Naive B cell (primary cell): ENCODE measurements at regions not wholly inside any gene's neighbourhood (a gene's known extent, or its start where the extent isn't known, plus 50 kb on each side); places are given as distances from the start of the nearest gene placed in this dataset.
A peak's percentile ranks its signal among the peaks of the same experiment; 100 is the strongest.
"Not testable (repeated sequence)": the region's sequence is repeated elsewhere in the genome, so short reads cannot be mapped to it uniquely, and the experiment has no call there.

Experiments
- ATAC-seq, 2 donors: fragments of 150-1000 bp; cut with Tn5 transposase; 2 replicates each; pipeline ENCODE4 v1.10.0; 2021; ENCODE audit warnings: low read depth in 2 of 2, mild to moderate bottlenecking in 2 of 2, moderate library complexity in 2 of 2
- DNase-seq: peaks from one replicate; pipeline ENCODE4 v3.0.0; 2022
- H3K27ac Mint-ChIP-seq, 6 donors: one replicate each; pipeline ENCODE4 v1.8.0; 2020 to 2022; ENCODE audit warnings: mild to moderate bottlenecking in 6 of 6, mixed read lengths in 6 of 6, moderate library complexity in 5 of 6, inconsistent platforms in 2 of 6
- H3K27me3 Mint-ChIP-seq, 3 donors: one replicate each; pipeline ENCODE4 v1.8.0; 2021 to 2022; ENCODE audit warnings: mixed read lengths in 3 of 3, mild to moderate bottlenecking in 1 of 3
- H3K36me3 Mint-ChIP-seq, 2 donors: one replicate each; pipeline ENCODE4 v1.8.0; 2020 to 2022; ENCODE audit warnings: mixed read lengths in 2 of 2, inconsistent platforms in 1 of 2, mild to moderate bottlenecking in 1 of 2
- H3K4me1 Mint-ChIP-seq, 3 donors: one replicate each; pipeline ENCODE4 v1.8.0; 2020 to 2022; ENCODE audit warnings: mixed read lengths in 3 of 3, inconsistent platforms in 1 of 3, mild to moderate bottlenecking in 1 of 3, moderate library complexity in 1 of 3
- H3K4me3 Mint-ChIP-seq, 8 donors: one replicate each; pipeline ENCODE4 v1.8.0; 2020 to 2022; ENCODE audit warnings: mild to moderate bottlenecking in 8 of 8, mixed read lengths in 8 of 8, moderate library complexity in 8 of 8, inconsistent platforms in 2 of 8
- H3K9me3 Mint-ChIP-seq, 7 donors: one replicate each; pipeline ENCODE4 v1.8.0; 2020 to 2022; ENCODE audit warnings: mixed read lengths in 7 of 7, mild to moderate bottlenecking in 5 of 7, inconsistent platforms in 2 of 7, moderate library complexity in 1 of 7

GRCh38 chr4:189809241-189809735 is 131.4 kb upstream of the FRG1 start:
- DNase-seq = no peak
- Mint-ChIP-seq H3K27me3 (peaks cover 0 to 13% (median 11%) of the 10 kb centered on the region in 3 donors), H3K36me3 (peaks cover 0 to 13% of the 10 kb centered on the region in 2 donors), H3K4me3 (peak overlapping the region in 2 of 8 donors; percentile 5 to 21), H3K4me1 (no peaks in the 10 kb centered on the region), H3K27ac (no peak overlapping the region), H3K9me3 (peaks cover 2 to 45% (median 11%) of the 10 kb centered on the region in 7 donors)
- ATAC-seq = no peak

DNA sequence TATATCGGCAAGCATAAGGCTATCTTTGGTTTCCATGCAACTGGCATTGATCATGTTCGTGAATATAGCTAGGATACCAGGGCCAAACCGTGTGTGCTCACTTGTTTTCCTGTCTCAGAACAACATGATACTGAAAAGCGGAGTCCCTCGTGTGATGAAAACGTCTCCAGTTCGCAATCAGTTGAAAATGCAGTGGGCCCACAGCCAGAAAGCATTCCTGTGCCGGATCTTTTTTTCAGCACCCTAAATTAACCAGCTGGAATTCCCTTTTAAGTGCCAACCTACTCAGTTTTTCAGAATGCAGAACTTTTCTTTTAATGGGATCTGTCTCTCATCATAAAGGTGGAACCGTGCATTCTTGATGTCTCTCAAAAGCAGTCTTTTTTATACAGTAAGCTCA is 130.8 kb upstream of the FRG1 start:
- Mint-ChIP-seq H3K27ac (no peak overlapping the region), H3K9me3 (peaks cover 2 to 45% (median 11%) of the 10 kb centered on the region in 7 donors), H3K4me3 (peak overlapping the region in 1 of 8 donors; percentile 61), H3K4me1 (no peaks in the 10 kb centered on the region), H3K36me3 (peaks cover 0 to 13% of the 10 kb centered on the region in 2 donors), H3K27me3 (peaks cover 0 to 13% (median 11%) of the 10 kb centered on the region in 3 donors)
- DNase-seq (no peak), ATAC-seq (no peak)

DNA sequence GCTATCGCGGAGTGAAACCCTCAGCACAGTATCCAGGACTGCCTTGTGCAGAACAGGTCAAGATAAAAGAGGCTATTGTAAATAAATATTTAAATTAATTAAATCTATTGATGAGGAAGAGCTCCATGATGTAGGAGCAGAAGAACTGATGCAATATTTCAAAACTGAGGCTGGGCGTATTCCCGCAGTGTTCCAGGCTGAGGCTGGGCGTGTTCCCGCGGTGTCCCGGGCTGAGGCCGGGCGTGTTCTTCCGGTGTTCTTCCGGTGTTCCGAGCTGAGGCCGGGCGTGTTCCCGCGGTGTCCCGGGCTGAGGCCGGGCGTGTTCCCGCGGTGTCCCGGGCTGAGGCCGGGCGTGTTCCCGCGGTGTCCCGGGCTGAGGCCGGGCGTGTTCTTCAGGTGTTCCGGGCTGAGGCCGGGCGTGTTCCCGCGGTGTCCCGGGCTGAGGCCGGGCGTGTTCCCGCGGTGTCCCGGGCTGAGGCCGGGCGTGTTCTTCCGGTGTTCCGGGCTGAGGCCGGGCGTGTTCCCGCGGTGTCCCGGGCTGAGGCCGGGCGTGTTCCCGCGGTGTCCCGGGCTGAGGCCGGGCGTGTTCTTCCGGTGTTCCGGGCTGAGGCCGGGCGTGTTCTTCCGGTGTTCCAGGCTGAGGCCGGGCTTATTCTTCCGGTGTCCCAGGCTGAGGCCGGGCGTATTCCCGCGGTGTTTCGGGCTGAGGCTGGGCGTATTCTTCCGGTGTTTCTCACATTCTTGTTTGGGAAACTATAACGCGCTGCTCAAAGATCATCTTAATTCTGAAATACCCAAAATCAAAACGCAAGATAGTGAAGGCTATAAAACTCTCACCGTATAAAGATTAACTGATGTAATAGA is 130.1 kb upstream of the FRG1 start:
- DNase-seq, ATAC-seq, H3K4me1 Mint-ChIP-seq, H3K36me3 Mint-ChIP-seq, H3K27ac Mint-ChIP-seq: not testable (repeated sequence)
- Mint-ChIP-seq H3K27me3 (peaks cover 0 to 13% (median 11%) of the 10 kb centered on the region in 3 donors), H3K4me3 (peak overlapping the region in 2 of 8 donors; percentile 54 to 61), H3K9me3 (peaks cover 2 to 45% (median 11%) of the 10 kb centered on the region in 7 donors)

DNA sequence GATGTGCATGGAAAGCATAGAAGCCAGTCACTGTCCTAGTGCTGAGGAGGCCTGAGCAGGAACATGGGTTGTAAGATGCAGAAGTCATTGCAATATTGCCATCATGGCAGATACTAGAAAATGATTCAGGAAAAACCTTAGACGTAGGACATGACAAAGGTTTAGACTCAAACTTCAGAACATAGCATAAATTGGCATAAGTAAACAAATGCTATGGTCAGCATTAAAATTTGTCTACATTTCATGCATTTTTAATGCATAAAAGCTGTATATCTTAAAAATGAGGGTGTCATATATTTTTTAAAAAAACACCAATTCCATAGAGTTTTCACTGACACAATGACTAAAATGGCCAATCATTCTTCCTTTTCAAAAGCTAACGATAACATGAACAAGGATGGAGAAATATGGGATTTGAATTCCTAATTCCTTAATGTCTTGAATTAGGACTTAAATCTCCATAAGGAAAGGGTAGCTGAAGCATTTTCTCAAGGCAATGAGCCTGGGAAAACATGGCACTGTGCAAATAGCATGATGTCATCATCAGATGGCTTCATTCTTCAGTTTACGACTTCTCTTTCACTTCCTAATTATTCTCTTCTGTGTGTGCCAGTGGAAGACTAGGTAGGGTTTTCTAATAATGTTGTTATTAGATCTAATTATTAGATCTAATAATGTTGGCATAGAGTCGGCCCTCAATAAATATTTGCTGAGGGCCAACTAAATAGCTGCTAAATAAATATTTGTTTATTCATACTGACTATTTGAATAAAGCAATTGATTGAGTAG is 125.1 kb upstream of the FRG1 start:
- Mint-ChIP-seq H3K27me3 (peaks cover 0 to 13% (median 11%) of the 10 kb centered on the region in 3 donors), H3K4me1 (no peaks in the 10 kb centered on the region), H3K36me3 (peaks cover 0 to 7% of the 10 kb centered on the region in 2 donors), H3K27ac (no peak overlapping the region), H3K9me3 (peaks cover 0 to 20% (median 6%) of the 10 kb centered on the region in 7 donors), H3K4me3 (no peak overlapping the region)
- DNase-seq (no peak), ATAC-seq (no peak)

- no peaks in the 10 kb centered on the region for H3K36me3 Mint-ChIP-seq
- H3K4me1 Mint-ChIP-seq = no peaks in the 10 kb centered on the region
- H3K27me3 Mint-ChIP-seq = no peaks in the 10 kb centered on the region
- no peak overlapping the region for H3K4me3 Mint-ChIP-seq
- DNase-seq (no peak), ATAC-seq (no peak)
- no peaks in the 10 kb centered on the region for H3K9me3 Mint-ChIP-seq
- no peak overlapping the region for H3K27ac Mint-ChIP-seq
These were observed 118.3 kb upstream of the FRG1 start for GRCh38 chr4:189822326-189822725.

- Mint-ChIP-seq H3K27me3 (no peaks in the 10 kb centered on the region), H3K4me3 (peak overlapping the region in 1 of 8 donors; percentile 40), H3K9me3 (no peaks in the 10 kb centered on the region), H3K36me3 (no peaks in the 10 kb centered on the region), H3K4me1 (no peaks in the 10 kb centered on the region), H3K27ac (no peak overlapping the region)
- DNase-seq (no peak), ATAC-seq (no peak)
These were observed 117.1 kb upstream of the FRG1 start for GRCh38 chr4:189823591-189823990.

GRCh38 chr4:189825466-189825865 is 115.2 kb upstream of the FRG1 start:
- no peak overlapping the region for H3K27ac Mint-ChIP-seq
- DNase-seq = no peak
- H3K4me1 Mint-ChIP-seq = no peaks in the 10 kb centered on the region
- H3K9me3 Mint-ChIP-seq = no peaks in the 10 kb centered on the region
- no peak for ATAC-seq
- no peak overlapping the region for H3K4me3 Mint-ChIP-seq
- no peaks in the 10 kb centered on the region for H3K27me3 Mint-ChIP-seq
- H3K36me3 Mint-ChIP-seq = no peaks in the 10 kb centered on the region

DNA sequence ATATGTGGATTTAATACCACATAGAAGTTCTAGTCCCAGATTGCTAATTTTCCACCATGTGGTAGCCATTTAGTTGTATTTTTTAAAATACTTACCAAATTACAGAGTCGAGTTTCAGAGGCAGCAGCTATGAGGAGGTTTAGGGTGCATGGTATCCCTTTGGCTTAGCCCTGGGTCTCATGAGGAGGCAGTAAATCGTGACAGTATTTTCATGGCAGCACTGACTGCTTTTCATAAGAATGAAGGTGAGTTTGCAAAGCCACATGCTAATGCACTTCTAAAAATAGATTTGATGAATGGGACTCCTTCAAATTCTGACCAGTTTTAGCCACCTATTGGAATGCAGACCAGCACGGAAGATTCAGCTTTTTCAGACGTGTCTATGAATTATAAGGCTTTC is 114.0 kb upstream of the FRG1 start:
- Mint-ChIP-seq H3K4me3 (no peak overlapping the region), H3K4me1 (no peaks in the 10 kb centered on the region), H3K36me3 (no peaks in the 10 kb centered on the region), H3K9me3 (no peaks in the 10 kb centered on the region), H3K27ac (no peak overlapping the region), H3K27me3 (no peaks in the 10 kb centered on the region)
- no peak for DNase-seq
- no peak for ATAC-seq

DNA sequence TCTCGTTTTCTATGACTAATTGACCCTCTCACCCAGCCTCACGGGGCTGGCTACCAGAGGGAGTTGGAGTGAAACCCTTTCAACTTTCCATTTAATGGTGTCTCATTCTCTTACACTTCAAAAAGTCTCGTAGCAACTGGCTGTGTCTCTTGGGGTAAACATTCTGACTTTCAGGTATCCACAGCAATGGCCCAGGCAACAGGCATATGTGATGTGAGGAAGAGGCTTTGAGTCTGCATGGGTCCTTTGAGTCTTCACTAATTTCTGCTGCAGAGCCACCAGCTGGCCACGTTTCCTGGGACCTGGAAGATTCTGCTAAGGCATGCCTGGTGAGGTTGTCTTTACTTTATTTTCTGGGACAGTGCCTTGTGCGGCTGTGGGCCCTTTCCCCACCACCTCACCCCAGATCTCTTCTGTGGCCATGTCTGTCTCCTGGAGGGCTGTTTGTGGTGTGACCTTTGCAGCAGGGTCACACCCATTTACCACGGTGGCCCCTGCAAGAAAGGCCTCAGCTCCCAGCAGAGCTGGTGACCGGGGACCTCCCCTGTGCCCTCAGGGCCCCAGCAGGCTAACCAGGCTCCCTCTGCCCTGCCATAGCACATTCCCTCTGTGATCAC is 112.5 kb upstream of the FRG1 start:
- Mint-ChIP-seq H3K27ac (no peak overlapping the region), H3K4me1 (no peaks in the 10 kb centered on the region), H3K4me3 (peak overlapping the region in 1 of 8 donors; percentile 15), H3K27me3 (no peaks in the 10 kb centered on the region), H3K36me3 (no peaks in the 10 kb centered on the region), H3K9me3 (no peaks in the 10 kb centered on the region)
- DNase-seq (no peak), ATAC-seq (no peak)

- H3K27me3 Mint-ChIP-seq = no peaks in the 10 kb centered on the region
- no peaks in the 10 kb centered on the region for H3K4me1 Mint-ChIP-seq
- no peaks in the 10 kb centered on the region for H3K36me3 Mint-ChIP-seq
- no peak overlapping the region for H3K4me3 Mint-ChIP-seq
- peaks cover 0 to 4% (median 0%) of the 10 kb centered on the region in 7 donors for H3K9me3 Mint-ChIP-seq
- ATAC-seq = no peak
- no peak overlapping the region for H3K27ac Mint-ChIP-seq
- no peak for DNase-seq
These were observed 108.1 kb upstream of the FRG1 start for GRCh38 chr4:189832528-189832927.

DNA sequence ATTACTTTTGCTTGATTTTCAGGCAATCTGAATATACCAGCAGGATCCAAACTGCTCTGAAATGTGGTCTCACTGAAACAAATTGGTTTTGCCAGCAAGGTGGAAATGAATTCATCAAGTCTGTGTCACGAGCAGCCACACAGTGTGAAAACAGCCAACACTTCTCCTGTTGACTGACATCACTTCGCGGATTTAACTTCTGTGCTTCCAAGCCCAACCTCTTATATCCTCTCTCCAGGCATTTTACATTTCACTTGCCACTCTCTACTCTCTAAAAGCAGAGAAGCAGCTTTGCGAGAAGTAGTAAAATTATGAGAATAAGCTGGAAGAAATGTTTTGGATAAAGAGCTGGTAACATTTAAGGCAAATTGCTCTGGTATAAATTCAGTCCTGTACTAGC is 106.1 kb upstream of the FRG1 start:
- H3K4me1 Mint-ChIP-seq = no peaks in the 10 kb centered on the region
- ATAC-seq (no peak), DNase-seq (no peak)
- H3K27ac Mint-ChIP-seq = no peak overlapping the region
- H3K4me3 Mint-ChIP-seq = no peak overlapping the region
- peaks cover 0 to 4% (median 0%) of the 10 kb centered on the region in 7 donors for H3K9me3 Mint-ChIP-seq
- no peaks in the 10 kb centered on the region for H3K36me3 Mint-ChIP-seq
- H3K27me3 Mint-ChIP-seq = no peaks in the 10 kb centered on the region

DNA sequence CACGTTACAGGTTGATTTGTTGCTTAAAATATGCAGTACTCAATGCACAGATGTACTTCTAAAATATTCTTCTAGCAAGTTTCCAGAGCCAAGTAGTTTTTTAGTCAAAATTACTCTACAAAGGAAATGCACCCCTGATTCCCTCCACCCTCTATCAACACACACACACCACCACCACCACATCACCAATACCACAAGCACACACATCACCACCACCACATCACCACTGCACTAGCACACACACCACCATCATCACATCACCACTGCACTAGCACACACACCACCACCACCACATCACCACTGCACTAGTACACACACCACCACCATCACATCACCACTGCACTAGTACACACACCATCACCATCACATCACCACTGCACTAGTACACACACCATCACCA is 105.2 kb upstream of the FRG1 start:
- no peak for ATAC-seq
- Mint-ChIP-seq H3K36me3 (no peaks in the 10 kb centered on the region), H3K27ac (no peak overlapping the region), H3K4me3 (no peak overlapping the region), H3K9me3 (peaks cover 0 to 4% (median 0%) of the 10 kb centered on the region in 7 donors), H3K4me1 (no peaks in the 10 kb centered on the region), H3K27me3 (no peaks in the 10 kb centered on the region)
- no peak for DNase-seq

GRCh38 chr4:189837471-189837870 is 103.2 kb upstream of the FRG1 start:
- Mint-ChIP-seq H3K27ac (no peak overlapping the region), H3K4me1 (no peaks in the 10 kb centered on the region), H3K27me3 (no peaks in the 10 kb centered on the region), H3K9me3 (peaks cover 0 to 4% (median 0%) of the 10 kb centered on the region in 7 donors), H3K36me3 (no peaks in the 10 kb centered on the region), H3K4me3 (no peak overlapping the region)
- ATAC-seq = no peak
- no peak for DNase-seq
